ENCODE measurements at regions not wholly inside any gene's neighbourhood (a gene's known extent, or its start where the extent isn't known, plus 50 kb on each side); places are given as distances from the start of the nearest gene placed in this dataset.

DNA sequence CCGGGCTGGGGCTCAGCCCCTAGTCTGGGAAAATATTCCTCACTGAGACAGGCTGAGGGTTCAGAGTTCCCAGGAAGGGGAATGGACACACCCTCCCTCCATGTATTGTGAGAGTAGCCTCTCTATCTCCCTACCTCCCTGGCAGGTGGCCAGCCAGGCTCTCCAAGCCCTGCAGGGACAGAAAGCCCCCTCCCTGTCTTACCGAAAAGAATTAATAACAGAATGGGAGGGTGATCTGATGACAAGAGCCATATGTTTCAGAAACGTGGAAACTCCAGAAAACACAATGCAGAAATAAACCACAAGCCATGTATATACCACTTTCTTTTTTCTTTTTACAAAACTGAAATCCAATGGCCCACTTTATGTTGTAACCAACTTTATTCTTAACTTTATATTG is 140.0 kb downstream of the CHST1 start:
- in situ Hi-C loops (cut with HindIII; ENCODE audit: low sequenced_read_pairs) = no loop called here

DNA sequence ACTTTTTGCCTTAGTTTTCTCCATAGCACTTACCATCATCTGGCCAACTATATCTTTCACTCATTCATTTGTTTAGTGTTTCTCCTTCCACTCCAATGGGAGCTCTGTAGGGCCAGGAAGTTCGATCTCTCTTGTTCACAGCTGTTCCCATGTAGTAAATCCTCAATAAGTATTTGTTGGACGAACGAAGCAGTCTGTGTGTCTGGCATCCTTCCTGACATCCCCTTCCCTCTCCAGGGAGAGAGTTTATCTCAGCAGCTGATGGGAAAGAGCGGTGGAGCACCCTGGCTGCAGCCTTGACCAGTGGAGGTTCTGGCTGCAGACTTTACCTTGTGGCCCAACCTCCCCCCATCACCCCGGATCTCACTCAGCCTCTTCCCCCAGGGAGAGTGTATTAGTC is 141.7 kb downstream of the CHST1 start:
- in situ Hi-C loops (cut with HindIII; ENCODE audit: low sequenced_read_pairs) = no loop called here

DNA sequence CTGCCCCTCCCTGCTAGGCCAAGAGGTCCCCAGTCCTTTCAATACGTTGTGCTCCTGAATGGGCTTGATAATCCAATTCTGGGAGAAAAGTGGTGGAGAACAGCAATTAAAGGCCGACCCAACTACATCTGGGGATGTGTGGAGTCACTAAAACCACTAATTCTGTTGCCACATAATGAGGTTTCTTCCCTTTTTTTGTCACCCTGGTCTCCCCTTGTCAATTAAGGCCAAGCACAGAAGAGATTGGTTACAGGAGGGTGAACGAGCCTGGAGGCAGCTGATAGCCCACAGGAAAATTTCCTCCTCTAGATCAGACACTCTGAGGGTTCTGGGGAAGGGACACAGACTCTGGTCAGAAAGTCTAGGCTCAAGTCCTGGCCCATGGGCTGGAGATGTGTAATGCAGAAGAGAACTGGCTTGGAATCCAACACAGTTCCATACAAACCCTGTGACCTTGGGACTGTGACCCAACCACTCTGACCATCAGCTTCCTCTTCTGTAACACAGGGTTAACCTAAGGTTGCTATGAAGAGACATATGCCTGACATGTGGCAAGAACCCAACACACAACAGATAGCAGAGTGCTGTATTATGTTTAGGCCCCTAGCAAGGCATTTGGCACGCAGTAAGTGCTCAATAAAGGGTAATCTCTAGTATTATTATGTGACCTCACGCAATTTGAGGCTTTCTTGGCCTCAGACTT is 146.4 kb downstream of the CHST1 start:
- in situ Hi-C loops (cut with HindIII; ENCODE audit: low sequenced_read_pairs) = no loop called here

DNA sequence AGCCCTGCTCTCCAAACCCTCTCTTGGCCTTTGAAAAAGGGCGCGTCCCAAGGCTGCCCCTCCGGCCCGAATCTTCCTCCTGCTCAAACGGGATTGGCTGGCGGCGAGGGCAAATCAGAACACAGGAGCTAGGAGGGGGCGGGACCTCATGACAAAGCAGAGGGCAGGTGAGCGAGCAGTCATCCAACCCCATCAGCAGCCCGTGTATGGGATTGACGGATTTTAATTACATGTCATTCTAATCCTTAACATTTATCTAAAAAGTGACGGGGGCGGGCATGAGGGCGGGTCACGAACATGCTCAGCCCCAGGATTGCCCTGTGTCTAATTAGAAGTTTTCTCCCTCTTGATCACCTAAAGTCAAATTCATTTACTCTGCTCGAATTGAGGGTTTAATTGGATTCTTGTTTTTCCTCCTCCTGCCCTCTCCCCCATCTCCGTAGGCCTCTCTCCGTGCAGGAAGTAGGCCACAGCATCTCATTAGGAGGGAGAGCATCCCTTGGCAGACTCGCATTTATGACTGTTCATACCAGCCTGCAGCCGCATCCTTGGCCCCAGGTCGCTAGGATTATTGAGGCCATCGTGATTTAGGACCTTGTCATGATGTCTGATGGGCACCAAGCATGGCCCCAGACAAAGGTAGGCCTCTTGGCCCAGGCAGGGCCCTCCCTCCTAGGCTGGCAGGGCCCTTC is 147.1 kb downstream of the CHST1 start:
- in situ Hi-C loops (cut with HindIII; ENCODE audit: low sequenced_read_pairs) = no loop called here

DNA sequence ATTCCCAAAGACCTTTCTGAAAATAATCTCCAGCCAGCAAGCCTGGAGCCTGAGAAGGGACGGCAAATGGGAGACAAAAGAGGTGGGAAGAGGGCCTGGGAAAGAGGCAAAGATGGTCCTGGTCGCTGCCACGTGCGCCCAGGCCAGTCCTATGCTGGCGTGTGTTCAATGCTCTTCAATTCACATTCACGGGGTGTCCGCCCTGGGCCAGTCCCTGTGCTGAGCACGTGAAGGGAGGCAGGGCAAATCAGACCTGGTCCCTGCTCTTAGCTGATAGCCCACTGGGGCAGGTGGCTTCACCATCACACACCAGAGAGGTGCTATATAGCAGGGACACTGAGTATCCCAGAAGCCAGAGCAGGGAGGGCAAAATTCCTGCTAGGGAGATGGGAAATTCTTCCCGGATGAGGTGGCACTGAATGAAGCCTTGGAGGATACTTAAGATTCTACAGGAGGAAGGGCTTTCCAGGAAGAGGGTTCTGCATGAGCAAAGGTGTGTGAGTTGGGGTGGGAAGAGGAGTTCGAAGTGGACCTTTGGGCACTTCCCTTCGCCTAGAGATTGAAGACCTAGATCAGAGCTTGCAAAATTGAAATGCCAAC is 148.2 kb downstream of the CHST1 start:
- in situ Hi-C loops (cut with HindIII; ENCODE audit: low sequenced_read_pairs) = no loop called here

DNA sequence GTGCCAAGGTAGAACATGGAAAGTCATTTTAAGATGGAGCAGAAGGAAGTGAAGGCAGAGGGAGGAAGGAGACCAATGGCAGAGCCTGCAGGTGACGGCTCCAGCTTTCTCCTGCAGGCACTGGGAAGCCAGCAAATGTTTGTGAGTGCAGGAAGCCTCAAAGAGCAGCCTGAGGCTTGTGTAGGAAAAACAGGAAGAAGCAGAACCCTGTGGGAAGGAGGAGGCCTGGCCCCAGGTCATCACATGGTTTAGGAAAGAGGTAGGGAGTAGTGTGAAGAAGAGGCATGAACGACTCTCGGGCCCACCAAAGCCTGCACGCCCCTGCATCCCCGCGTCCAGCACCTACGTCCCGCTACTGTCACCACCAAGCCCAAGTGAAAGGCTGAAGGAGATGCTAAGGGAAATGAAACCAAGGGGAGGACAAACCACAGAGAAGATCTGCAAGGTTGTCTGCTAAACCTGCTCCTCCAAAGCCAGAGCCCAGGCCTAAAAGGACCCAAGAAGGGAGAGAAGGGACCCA is 151.5 kb downstream of the CHST1 start:
- in situ Hi-C loops (cut with HindIII; ENCODE audit: low sequenced_read_pairs) = no loop called here

DNA sequence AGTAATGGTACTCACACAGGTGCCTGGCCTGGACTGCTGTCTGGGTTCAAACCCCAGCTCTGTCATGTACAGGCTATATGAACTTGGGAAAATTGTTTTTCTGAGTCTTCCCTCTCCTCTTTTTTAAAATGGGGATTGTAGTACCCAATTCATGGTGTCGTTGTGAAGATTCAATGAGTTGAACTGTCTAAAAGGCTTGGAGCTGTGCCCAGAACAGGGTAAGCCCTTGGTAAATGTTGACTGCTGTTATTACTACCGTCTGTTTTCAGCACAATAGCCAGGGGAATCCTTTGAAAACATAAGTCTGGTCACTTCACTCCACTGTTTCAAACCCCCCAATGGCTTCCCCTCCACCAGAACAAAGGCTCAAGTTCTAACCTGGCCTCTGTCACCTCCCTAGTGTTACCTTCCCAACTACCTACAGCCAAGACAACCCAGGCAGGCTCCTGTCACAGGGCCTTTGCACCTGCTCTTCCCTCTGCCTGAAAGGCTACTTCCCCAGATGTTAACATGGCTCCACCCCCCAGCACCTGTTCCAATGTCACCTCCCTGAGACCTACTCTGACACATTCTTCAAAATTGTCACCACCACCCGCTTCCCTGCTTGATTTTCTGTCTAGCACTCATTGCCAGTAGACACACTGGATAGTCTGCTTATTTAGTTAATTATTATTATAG is 152.8 kb downstream of the CHST1 start:
- in situ Hi-C loops (cut with HindIII; ENCODE audit: low sequenced_read_pairs) = no loop called here

DNA sequence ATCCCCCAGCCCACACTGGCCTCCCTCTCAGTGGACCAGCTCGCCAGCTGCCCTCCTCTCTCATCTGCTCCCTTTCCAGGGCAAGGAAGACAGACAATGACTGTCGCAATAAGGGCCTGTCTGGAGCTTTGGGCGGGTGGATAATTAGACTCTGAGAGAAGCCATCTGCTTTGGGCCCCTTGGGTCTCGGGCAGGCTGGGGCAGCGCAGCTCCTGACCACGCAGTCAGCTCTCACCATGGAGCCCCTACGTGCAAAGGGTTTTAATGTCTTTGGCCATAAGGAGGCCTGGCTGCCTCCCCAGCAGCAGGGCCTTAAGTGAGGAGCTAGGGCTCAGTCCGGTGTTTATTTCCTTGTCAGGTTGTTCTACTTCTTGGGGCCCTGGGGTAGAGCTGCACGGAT is 153.9 kb downstream of the CHST1 start:
- in situ Hi-C loops (cut with HindIII; ENCODE audit: low sequenced_read_pairs) = no loop called here

DNA sequence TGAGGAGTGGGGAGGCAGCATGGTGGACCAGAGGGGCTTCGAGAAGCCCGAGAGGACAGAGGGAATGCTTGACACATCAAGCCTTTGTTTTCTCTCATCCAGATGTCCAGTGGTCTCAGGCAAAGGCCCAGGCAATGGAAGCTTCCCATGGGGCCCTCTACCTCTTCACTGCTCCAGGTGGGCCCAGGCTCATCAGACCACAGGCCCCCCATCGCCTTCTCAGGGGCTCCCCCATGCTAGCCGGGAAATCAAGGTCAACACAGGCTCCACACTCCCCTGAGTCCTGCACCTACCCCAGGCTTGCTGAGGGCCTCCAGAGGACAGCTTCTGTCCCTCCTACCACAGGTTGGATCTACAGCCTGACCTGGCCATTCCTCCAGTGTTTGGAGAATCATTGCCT is 157.5 kb downstream of the CHST1 start:
- in situ Hi-C loops (cut with HindIII; ENCODE audit: low sequenced_read_pairs) = no loop called here

DNA sequence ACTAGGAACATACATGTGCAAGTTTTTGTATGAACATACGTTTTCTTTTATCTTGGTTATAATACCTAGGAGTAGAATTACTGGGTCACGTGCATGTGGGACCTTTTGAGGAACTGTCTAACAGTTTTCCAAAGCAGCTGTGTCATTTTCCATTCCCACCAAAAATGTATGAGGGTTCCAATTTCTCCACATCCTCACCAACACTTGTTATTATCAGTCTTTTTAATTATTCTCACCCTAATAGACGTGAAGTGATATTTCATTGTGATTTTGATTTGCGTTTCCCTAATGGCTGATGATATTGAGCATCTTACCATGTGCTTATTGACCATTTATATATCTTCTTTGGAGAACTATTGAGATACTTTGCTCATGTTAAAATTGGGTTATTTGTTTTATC is 162.1 kb downstream of the CHST1 start:
- in situ Hi-C loops (cut with HindIII; ENCODE audit: low sequenced_read_pairs) = no loop called here

DNA sequence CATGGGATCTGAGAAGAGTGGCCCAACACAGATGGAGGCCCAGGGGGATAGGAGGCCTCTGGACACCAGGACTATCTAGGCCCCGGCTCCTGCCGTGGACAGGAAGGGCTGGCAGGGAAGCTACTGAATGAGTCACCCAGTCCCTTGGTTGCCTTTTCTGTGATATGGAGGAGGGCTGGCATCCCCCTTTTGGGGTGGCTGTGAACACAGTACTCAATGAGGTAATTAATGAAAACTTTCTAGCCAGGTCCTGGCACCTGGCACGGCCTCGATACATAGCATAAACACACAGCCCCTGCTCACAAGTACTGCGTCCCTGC is 163.2 kb downstream of the CHST1 start:
- in situ Hi-C loops (cut with HindIII; ENCODE audit: low sequenced_read_pairs) = no loop called here

DNA sequence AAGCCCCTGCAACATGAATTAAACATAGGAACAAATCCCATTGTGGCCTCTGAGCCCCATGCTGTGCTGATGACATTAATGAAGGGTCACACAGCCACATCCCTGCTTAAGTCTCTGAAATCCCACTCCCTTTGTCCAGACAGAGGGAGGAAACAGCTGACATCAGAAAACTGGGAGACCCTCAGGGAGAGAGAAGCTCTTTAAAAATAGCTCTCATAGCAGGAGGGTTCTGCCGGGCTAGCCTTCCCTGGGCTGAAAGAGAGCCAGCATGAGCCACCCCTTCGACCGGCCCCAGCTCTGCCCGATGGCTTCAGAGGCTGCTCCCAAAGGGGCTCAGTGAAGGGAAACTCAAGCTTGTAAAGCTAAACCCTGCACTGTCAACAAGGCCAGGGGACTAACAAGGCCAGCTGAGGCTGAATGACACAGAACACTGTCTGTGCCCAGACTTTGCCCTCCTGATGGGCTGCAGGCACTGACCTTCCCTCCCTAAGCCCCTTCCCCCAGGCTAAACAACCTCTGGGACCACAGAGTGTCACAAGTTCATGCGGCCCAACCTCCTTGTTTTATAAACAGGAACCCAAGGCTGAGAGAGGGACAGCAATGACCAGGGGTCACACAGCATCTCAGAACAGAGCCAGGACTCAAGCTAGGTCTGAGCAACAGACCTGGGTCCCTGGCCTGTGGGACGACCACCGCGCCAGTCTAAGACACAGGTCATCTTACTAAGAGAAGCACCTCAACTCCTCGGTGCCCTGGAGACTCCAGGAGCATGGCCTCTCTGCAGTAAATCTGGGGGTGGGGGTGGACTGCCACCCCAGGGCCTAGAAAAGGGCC is 163.8 kb downstream of the CHST1 start:
- in situ Hi-C loops (cut with HindIII; ENCODE audit: low sequenced_read_pairs) = no loop called here

DNA sequence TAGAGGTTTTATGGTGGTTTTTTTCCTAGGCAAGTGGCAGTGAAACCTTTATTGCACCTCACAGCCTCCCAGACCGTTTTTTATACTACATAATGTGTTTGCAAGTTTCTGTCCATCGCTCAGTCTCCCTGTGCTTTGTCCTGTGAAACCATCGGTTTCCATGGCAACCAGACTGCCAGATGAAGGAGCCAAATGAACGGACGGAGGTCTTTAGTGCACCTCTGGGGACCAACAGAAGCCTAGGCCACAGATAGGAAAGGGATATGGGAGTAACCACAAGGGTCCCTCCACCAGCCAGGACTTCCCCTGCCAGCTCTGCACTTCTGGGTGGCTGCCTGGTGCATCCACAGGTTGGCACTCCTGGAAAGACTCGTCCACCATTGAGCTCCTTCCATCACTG is 165.0 kb downstream of the CHST1 start:
- in situ Hi-C loops (cut with HindIII; ENCODE audit: low sequenced_read_pairs) = no loop called here

DNA sequence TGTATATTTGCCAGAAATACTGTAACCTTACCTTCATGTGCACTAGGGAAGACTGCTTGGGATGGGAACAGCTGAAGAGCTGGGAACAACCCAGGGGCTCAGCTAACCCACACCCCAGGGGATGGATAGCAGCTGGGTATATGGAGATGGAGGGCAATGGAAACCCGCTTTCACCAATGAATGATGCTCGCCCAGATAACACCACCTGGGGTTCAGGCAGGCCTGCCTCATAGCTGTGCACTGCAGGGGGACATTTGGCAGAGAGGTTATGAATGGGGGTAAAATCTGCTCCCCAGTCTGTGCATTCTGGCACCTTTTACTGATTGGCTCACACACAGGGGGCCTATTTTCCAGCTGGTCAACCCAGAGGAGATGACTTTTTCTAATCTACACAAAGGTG is 170.7 kb downstream of the CHST1 start:
- in situ Hi-C loops (cut with HindIII; ENCODE audit: low sequenced_read_pairs) = loop anchor here (5.0 kb wide), 1 partner anchor 82 kb away; no protein-coding TSS in a partner anchor

DNA sequence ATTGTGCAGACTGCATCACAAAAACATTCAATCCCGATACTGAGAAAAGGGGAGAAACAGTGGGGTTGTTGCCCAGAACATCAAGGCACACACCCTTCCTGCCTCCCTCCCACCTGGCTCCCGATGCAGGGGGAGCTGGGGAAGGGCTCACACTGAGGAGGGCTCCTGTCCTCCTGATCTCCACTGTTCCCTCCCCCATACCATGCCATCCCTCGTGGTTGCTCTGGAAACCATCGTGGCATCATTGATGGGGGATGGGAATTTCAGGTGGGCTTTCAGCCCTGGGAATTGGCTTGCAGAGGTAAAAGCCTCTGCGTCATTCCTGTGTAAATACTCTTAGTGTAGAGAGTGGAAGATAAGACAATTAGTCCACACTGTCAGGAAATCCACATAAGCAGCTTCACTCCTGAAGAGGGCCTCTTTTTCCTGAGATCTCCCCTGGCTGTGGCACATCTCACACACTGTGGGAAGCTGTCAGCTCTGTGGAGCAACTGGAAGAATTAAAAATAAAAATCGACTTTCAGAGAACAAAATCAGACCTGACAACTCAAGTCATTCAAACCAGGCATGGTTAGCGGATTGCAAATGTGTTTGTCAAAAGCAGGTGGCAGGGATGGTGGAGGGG is 176.0 kb downstream of the CHST1 start:
- in situ Hi-C loops (cut with HindIII; ENCODE audit: low sequenced_read_pairs) = no loop called here

DNA sequence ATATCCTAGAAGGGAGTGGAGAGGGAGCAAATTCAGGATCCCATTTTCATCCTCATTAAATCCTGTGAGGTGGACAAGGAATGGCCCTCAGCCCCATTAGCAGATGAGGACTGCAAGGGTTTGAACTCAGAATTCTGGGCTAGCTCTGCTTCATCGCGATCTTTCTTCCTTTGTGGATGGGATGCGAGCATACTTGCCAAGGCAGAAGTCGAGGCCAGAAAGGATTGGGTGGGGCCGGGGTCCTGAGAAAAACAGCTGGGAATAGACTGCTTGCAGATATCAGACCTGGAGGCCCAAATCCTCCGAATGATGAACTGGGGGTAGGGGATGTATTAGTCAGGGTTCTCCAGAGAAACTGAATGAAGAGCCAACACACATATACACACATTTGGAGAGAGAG is 179.0 kb downstream of the CHST1 start:
- in situ Hi-C loops (cut with HindIII; ENCODE audit: low sequenced_read_pairs) = no loop called here

DNA sequence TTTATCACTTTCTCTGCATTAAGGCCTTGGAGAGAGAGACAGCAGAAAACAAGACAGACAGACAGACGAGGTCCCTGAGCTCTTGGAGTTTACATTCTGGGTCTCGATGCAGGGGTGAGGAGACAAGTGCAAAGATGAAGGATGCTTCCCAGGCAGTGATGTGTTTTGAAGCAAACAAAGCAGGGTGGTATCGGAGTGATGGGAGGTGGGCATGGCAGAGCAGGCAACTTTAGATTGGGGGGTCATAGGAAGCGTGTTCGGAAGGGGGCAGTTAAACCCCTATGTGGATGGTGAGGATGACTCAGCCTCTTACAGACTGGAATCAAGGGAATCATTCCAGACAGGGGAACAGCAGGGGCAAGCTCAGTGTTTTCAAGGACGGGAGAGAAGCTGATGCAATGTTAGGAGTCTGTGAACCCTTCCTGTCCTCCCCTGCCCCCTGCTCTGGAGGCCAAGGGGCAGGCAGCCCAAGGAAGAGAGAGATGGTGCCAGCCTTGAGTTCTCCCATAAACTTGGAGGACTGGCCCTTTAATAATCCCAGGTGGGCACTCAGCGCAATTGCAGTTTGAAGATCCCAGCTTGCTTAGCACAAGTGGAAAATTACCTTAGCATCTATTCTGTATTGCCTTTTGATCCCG is 180.2 kb downstream of the CHST1 start:
- in situ Hi-C loops (cut with HindIII; ENCODE audit: low sequenced_read_pairs) = no loop called here

DNA sequence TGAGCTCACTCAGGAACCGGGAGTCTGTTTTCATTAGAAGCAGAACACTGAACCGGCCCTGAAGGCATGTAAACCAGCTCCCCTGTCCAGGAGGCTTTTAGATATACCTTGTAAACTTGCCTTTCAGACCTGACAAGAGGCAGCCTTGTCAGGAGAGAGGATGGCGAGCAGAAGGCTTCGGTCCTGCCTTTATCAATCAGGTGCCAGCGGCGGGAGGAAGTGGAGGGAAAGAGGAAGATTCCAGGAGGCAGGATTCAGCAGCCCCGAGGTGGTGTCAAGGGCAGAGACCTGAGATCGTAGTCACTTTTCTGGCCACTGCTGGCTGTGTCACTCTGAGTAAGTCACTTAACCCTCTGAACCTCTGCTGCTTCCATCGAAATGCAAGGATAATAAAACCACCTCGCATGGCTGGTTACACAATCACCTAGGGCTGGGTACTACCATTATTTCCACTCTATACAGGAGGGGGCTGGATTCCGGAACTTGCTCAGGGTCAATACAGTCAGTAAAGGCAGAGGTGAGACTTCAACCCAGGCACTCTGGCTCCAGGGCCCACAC is 181.0 kb downstream of the CHST1 start:
- in situ Hi-C loops (cut with HindIII; ENCODE audit: low sequenced_read_pairs) = no loop called here

DNA sequence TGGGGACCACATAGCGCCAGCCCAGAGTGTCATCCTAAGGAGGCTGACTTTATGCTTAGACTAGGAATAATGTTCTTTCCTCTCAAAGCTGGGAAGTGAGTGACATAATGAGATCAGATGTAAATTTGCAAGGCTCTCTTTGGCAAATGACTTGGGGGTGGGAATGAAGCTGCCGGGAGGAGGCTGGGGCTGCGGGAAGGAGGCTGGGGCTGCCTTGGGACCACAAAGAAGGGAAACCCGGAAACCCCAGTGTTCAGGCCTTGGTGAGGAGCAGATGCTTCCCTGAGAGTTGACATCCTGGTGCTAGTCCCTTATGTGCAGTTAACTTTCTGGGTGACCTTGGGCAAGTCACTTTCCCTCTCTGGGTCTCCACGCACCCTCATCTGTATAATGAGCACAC is 182.0 kb downstream of the CHST1 start:
- in situ Hi-C loops (cut with HindIII; ENCODE audit: low sequenced_read_pairs) = no loop called here

DNA sequence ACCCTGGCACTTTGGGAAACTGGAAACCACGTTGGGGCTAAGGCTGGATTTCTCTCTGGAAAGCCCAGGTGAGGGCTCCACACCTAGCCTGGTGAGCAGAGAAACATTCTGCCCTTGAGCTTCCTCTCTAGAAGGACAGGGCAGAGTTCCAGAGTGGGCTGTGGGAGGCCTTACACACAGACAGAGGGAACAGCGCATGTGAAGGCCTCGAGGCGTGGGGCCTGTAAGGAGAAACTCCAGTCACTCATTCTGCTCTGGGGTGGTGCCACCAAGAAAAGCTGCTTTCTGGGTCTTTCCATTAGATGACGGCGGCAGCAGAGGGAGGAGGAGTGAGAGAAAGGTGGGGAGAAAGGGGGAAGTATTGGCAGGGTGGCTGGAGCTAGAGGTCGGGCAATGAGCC is 183.1 kb downstream of the CHST1 start:
- in situ Hi-C loops (cut with HindIII; ENCODE audit: low sequenced_read_pairs) = no loop called here

Data from endothelial cell of hepatic sinusoid (primary cell).